H9 (cell line): ENCODE measurements at regions not wholly inside any gene's neighbourhood (a gene's known extent, or its start where the extent isn't known, plus 50 kb on each side); places are given as distances from the start of the nearest gene placed in this dataset.
"Not testable (repeated sequence)": the region's sequence is repeated elsewhere in the genome, so short reads cannot be mapped to it uniquely, and the experiment has no call there.

Experiments used
- DNase-seq: peaks from one replicate; pipeline ENCODE4 v3.0.0-alpha.2; 2017
- H2AFZ ChIP-seq: one replicate; pipeline ENCODE4 v1.6.1; 2013; ENCODE audit warnings: mild to moderate bottlenecking, low read length, control low read depth, moderate library complexity
- H2AK5ac ChIP-seq: 2 replicates; pipeline ENCODE4 v1.6.1; 2013; ENCODE audit warnings: low read length, control low read depth, mixed read lengths; ENCODE audit not compliant: insufficient read length
- H2BK120ac ChIP-seq: one replicate; pipeline ENCODE4 v1.6.1; 2013; ENCODE audit warnings: low read depth, mild to moderate bottlenecking, low read length, control low read depth, inconsistent platforms; ENCODE audit not compliant: poor library complexity, severe bottlenecking
- H2BK12ac ChIP-seq: 2 replicates; pipeline ENCODE4 v1.6.1; 2013; ENCODE audit warnings: low read length, control low read depth, mixed read lengths, low read depth; ENCODE audit not compliant: insufficient read length
- H2BK15ac ChIP-seq: 2 replicates; pipeline ENCODE4 v1.6.1; 2013; ENCODE audit warnings: low read depth, low read length, control low read depth
- H2BK20ac ChIP-seq: one replicate; pipeline ENCODE4 v1.6.1; 2013; ENCODE audit warnings: low read depth, mild to moderate bottlenecking, low read length, control low read depth, inconsistent platforms; ENCODE audit not compliant: poor library complexity, severe bottlenecking
- H2BK5ac ChIP-seq: 2 replicates; pipeline ENCODE4 v1.6.1; 2013; ENCODE audit warnings: low read length, control low read depth, mixed read lengths; ENCODE audit not compliant: insufficient read length
- H3K14ac ChIP-seq: 2 replicates; pipeline ENCODE4 v1.6.1; 2013; ENCODE audit warnings: low read length, control low read depth; ENCODE audit not compliant: insufficient read depth
- H3K18ac ChIP-seq: 2 replicates; pipeline ENCODE4 v1.6.1; 2013; ENCODE audit warnings: low read depth, mild to moderate bottlenecking, mixed read lengths, low read length, control low read depth; ENCODE audit not compliant: insufficient read length
- H3K23ac ChIP-seq: 2 replicates; pipeline ENCODE4 v1.6.1; 2013; ENCODE audit warnings: low read length, control low read depth, mixed read lengths, low read depth; ENCODE audit not compliant: insufficient read length
- H3K23me2 ChIP-seq: 2 replicates; pipeline ENCODE4 v1.6.1; 2013; ENCODE audit warnings: low read depth, mild to moderate bottlenecking, mixed read lengths, low read length, control low read depth; ENCODE audit not compliant: insufficient read length, poor library complexity, severe bottlenecking
- H3K27ac ChIP-seq: 2 replicates; pipeline ENCODE4 v1.5.1; 2013; ENCODE audit warnings: low read length, control low read depth, mixed read lengths, low read depth; ENCODE audit not compliant: insufficient read length
- H3K27me3 ChIP-seq: 2 replicates; pipeline ENCODE4 v1.6.1; 2013; ENCODE audit warnings: low read length, control low read depth, inconsistent platforms; ENCODE audit not compliant: insufficient read depth
- H3K4ac ChIP-seq: 2 replicates; pipeline ENCODE4 v1.6.1; 2013; ENCODE audit warnings: low read depth, mild to moderate bottlenecking, control low read depth, inconsistent platforms, low read length, moderate library complexity
- H3K4me1 ChIP-seq: 2 replicates; pipeline ENCODE4 v1.6.1; 2013; ENCODE audit warnings: low read length, control low read depth, inconsistent platforms; ENCODE audit not compliant: insufficient read depth
- H3K4me2 ChIP-seq: 2 replicates; pipeline ENCODE4 v1.6.1; 2013; ENCODE audit warnings: low read length, control low read depth, mixed read lengths; ENCODE audit not compliant: insufficient read length, insufficient read depth
- H3K56ac ChIP-seq: 2 replicates; pipeline ENCODE4 v1.6.1; 2013; ENCODE audit warnings: low read depth, mild to moderate bottlenecking, mixed read lengths, low read length, control low read depth; ENCODE audit not compliant: insufficient read length
- H3K79me1 ChIP-seq: 2 replicates; pipeline ENCODE4 v1.6.1; 2013; ENCODE audit warnings: low read depth, mild to moderate bottlenecking, moderate library complexity, low read length, control low read depth, inconsistent platforms; ENCODE audit not compliant: insufficient read depth, poor library complexity, severe bottlenecking
- H3K79me2 ChIP-seq: 2 replicates; pipeline ENCODE4 v1.6.1; 2013; ENCODE audit warnings: low read length, control low read depth, inconsistent platforms; ENCODE audit not compliant: insufficient read depth
- H3K9ac ChIP-seq: 2 replicates; pipeline ENCODE4 v1.6.1; 2013; ENCODE audit warnings: low read length, control low read depth, mixed read lengths; ENCODE audit not compliant: insufficient read length; ENCODE audit errors: extremely low read depth
- H3K9me3 ChIP-seq: one replicate; pipeline ENCODE4 v1.6.1; 2013; ENCODE audit warnings: low read depth, low read length, inconsistent platforms; ENCODE audit not compliant: control insufficient read depth
- H3T11ph ChIP-seq: one replicate; pipeline ENCODE4 v1.6.1; 2013; ENCODE audit warnings: mild to moderate bottlenecking, low read length, control low read depth, inconsistent platforms
- H4K20me1 ChIP-seq: one replicate; pipeline ENCODE4 v1.6.1; 2013; ENCODE audit not compliant: control insufficient read depth, insufficient read length, insufficient read depth
- H4K5ac ChIP-seq: 2 replicates; pipeline ENCODE4 v1.6.1; 2013; ENCODE audit warnings: low read depth, mild to moderate bottlenecking, mixed read lengths, low read length, control low read depth; ENCODE audit not compliant: insufficient read length
- H4K8ac ChIP-seq: replicated peaks from 2 replicates; pipeline ENCODE4 v1.6.1; 2013; ENCODE audit warnings: low read length, control low read depth, mixed read lengths, low read depth; ENCODE audit not compliant: insufficient read length
- H4K91ac ChIP-seq: 2 replicates; pipeline ENCODE4 v1.6.1; 2013; ENCODE audit warnings: low read depth, mild to moderate bottlenecking, moderate library complexity, mixed read lengths, low read length, control low read depth; ENCODE audit not compliant: insufficient read length
- H3K27ac Mint-ChIP-seq, 3 experiments: 2 replicates in 2 of 3; 3 replicates in 1 of 3; pipeline ENCODE4 v1.8.0; 2020 to 2021; ENCODE audit warnings: mixed read lengths in 3 of 3, mild to moderate bottlenecking in 1 of 3, moderate library complexity in 1 of 3
- H3K27me3 Mint-ChIP-seq: 2 replicates; pipeline ENCODE4 v1.8.0; 2021; ENCODE audit warnings: low read depth, mild to moderate bottlenecking, moderate library complexity, mixed read lengths
- H3K36me3 Mint-ChIP-seq, 3 experiments: 2 replicates in 2 of 3; 3 replicates in 1 of 3; pipeline ENCODE4 v1.8.0; 2020 to 2021; ENCODE audit warnings: low read depth in 3 of 3, mixed read lengths in 3 of 3; ENCODE audit not compliant: insufficient read depth in 1 of 3
- H3K4me1 Mint-ChIP-seq, 2 experiments: 2 replicates each; pipeline ENCODE4 v1.8.0; 2020; ENCODE audit warnings: mixed read lengths in 2 of 2
- H3K4me3 Mint-ChIP-seq, 2 experiments: 2 replicates in 1 of 2; 3 replicates in 1 of 2; pipeline ENCODE4 v1.8.0; 2020 to 2021; ENCODE audit warnings: mild to moderate bottlenecking in 2 of 2, mixed read lengths in 2 of 2, moderate library complexity in 1 of 2
- H3K9me3 Mint-ChIP-seq, 2 experiments: 2 replicates in 1 of 2; 3 replicates in 1 of 2; pipeline ENCODE4 v1.8.0; 2020; ENCODE audit warnings: mild to moderate bottlenecking in 2 of 2, mixed read lengths in 2 of 2, moderate library complexity in 1 of 2
- WGBS: extraction: QIAGEN DNeasy Blood & Tissue Kit; methylation state at CpG from one replicate; pipeline ENCODE4 v1.1.7; 2013; ENCODE audit warnings: missing lambda C conversion rate, low lambda C conversion rate, mixed read lengths; ENCODE audit not compliant: insufficient read length; ENCODE audit errors: extremely low coverage; 5-methylcytosine and 5-hydroxymethylcytosine counted together
- TF ChIP-seq, protein P1 (sequence below): fragments of 200-600 bp; sonication (generic); conservative IDR thresholded peaks from 3 replicates; pipeline ENCODE4 v1.8.0; 2021; ENCODE audit warnings: antibody characterized with exemption, mild to moderate bottlenecking

DNA sequence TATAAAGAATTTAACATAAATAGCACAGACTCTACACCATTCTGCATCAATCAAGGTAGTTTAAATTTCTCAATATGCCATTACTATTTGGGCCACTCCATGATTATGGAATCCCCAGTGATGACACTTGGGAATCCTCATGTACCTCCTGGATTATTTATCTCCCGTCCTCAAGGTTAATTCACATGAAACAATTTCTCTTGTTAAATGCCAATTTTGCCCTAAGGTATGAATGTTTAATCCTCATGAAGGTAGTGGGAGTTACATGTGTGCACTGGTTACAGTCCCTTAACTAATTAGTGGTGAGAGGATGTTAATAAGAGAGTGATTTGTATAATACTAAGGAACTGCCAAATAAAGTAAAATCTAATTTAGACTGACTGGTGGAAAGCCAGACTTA lies 372.3 kb upstream of the MDFIC2 start:
- H3K27ac ChIP-seq = no peak overlapping the region
- H3K14ac ChIP-seq = no peak overlapping the region
- H2BK15ac ChIP-seq = no peak overlapping the region
- H4K91ac ChIP-seq = no peak overlapping the region
- no peaks in the 10 kb centered on the region for H3K27me3 ChIP-seq
- no CpG with 5 or more reads among the region's 1 CpG for whole genome bisulfite sequencing
- no peak overlapping the region for H2BK12ac ChIP-seq
- DNase-seq = no peak
- no peak overlapping the region for H3K4me2 ChIP-seq
- no peak overlapping the region for H3K4ac ChIP-seq
- TF ChIP-seq, protein P1, sequence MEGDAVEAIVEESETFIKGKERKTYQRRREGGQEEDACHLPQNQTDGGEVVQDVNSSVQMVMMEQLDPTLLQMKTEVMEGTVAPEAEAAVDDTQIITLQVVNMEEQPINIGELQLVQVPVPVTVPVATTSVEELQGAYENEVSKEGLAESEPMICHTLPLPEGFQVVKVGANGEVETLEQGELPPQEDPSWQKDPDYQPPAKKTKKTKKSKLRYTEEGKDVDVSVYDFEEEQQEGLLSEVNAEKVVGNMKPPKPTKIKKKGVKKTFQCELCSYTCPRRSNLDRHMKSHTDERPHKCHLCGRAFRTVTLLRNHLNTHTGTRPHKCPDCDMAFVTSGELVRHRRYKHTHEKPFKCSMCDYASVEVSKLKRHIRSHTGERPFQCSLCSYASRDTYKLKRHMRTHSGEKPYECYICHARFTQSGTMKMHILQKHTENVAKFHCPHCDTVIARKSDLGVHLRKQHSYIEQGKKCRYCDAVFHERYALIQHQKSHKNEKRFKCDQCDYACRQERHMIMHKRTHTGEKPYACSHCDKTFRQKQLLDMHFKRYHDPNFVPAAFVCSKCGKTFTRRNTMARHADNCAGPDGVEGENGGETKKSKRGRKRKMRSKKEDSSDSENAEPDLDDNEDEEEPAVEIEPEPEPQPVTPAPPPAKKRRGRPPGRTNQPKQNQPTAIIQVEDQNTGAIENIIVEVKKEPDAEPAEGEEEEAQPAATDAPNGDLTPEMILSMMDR = no peak
- no peaks in the 10 kb centered on the region for H3K23me2 ChIP-seq
- H4K20me1 ChIP-seq = no peaks in the 10 kb centered on the region
- Mint-ChIP-seq H3K4me1 (no peaks in the 10 kb centered on the region), H3K27me3 (peaks cover 3% of the 10 kb centered on the region), H3K9me3 (peaks cover 5 to 7% of the 10 kb centered on the region in 2 experiments; a peak in 4 of 5 replicates), H3K27ac (no peak overlapping the region), H3K4me3 (no peak overlapping the region), H3K36me3 (peaks cover 0 to 13% (median 5%) of the 10 kb centered on the region in 3 experiments; a peak in 5 of 7 replicates)
- H3K23ac ChIP-seq = no peak overlapping the region
- no peak overlapping the region for H2BK5ac ChIP-seq
- no peaks in the 10 kb centered on the region for H3K9me3 ChIP-seq
- no peak overlapping the region for H3K18ac ChIP-seq
- no peaks in the 10 kb centered on the region for H3K79me2 ChIP-seq
- no peak overlapping the region for H3T11ph ChIP-seq
- H2BK120ac ChIP-seq = no peak overlapping the region
- H3K56ac ChIP-seq = no peak overlapping the region
- no peak overlapping the region for H2BK20ac ChIP-seq
- H3K9ac ChIP-seq = no peak overlapping the region
- no peaks in the 10 kb centered on the region for H3K4me1 ChIP-seq
- no peak overlapping the region for H4K5ac ChIP-seq
- no peak overlapping the region for H2AFZ ChIP-seq
- H3K79me1 ChIP-seq = no peaks in the 10 kb centered on the region
- H4K8ac ChIP-seq = no peak overlapping the region
- no peak overlapping the region for H2AK5ac ChIP-seq

DNA sequence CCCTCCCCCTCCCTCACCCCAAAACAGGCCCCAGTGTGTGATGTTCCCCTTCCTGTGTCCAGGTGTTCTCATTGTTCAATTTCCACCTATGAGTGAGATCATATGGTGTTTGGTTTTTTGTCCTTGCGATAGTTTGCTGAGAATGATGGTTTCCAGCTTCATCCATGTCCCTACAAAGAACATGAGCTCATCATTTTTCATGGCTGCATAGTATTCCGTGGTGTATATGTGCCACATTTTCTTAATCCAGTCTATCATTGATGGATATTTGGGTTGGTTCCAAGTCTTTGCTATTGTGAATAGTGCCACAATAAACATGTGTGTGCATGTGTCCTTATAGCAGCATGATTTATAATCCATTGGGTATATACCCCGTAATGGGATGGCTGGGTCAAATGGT lies 363.4 kb upstream of the MDFIC2 start:
- not testable (repeated sequence) for H2BK20ac ChIP-seq, H4K8ac ChIP-seq, H3K27ac ChIP-seq, H2BK5ac ChIP-seq, H3K4me3 Mint-ChIP-seq, H3K79me2 ChIP-seq, H4K91ac ChIP-seq, H3K56ac ChIP-seq, H2BK12ac ChIP-seq, H3K4me2 ChIP-seq, H3K36me3 Mint-ChIP-seq, H2AFZ ChIP-seq, H3K4me1 ChIP-seq, H3K4ac ChIP-seq, H4K20me1 ChIP-seq, H3K18ac ChIP-seq, H2BK15ac ChIP-seq, H2BK120ac ChIP-seq, H3K23me2 ChIP-seq, H3K4me1 Mint-ChIP-seq, H2AK5ac ChIP-seq, H3T11ph ChIP-seq, H3K79me1 ChIP-seq, H3K9ac ChIP-seq, H3K27ac Mint-ChIP-seq, H4K5ac ChIP-seq, H3K27me3 ChIP-seq, DNase-seq, H3K14ac ChIP-seq, H3K27me3 Mint-ChIP-seq, H3K23ac ChIP-seq, H3K9me3 ChIP-seq
- WGBS = no CpG with 5 or more reads among the region's 3 CpGs
- H3K9me3 Mint-ChIP-seq = peaks cover 13 to 14% of the 10 kb centered on the region in 2 experiments; a peak in 4 of 5 replicates
